SK-N-SH (cell line): ENCODE measurements at regions not wholly inside any gene's neighbourhood (a gene's known extent, or its start where the extent isn't known, plus 50 kb on each side); places are given as distances from the start of the nearest gene placed in this dataset.

Experiments
- ELF1 ChIP-seq: IDR thresholded peaks from 2 replicates; pipeline ENCODE4 v1.4.0; 2012
- RAD21 ChIP-seq: IDR thresholded peaks from 2 replicates; pipeline ENCODE4 v1.6.1; 2012; ENCODE audit warnings: mild to moderate bottlenecking, low read length
- REST ChIP-seq: IDR thresholded peaks from 2 replicates; pipeline ENCODE4 v1.6.1; 2012; ENCODE audit warnings: mild to moderate bottlenecking, low read depth, low read length, moderate library complexity
- TF ChIP-seq, protein P1 (sequence below): IDR thresholded peaks from 2 replicates; pipeline ENCODE4; 2012
- TF ChIP-seq, protein P2 (sequence below): fragments of 200-600 bp; sonication (generic); IDR thresholded peaks from 2 replicates; pipeline ENCODE4 v1.6.1; 2017; ENCODE audit warnings: antibody characterized with exemption, mild to moderate bottlenecking, moderate library complexity

DNA sequence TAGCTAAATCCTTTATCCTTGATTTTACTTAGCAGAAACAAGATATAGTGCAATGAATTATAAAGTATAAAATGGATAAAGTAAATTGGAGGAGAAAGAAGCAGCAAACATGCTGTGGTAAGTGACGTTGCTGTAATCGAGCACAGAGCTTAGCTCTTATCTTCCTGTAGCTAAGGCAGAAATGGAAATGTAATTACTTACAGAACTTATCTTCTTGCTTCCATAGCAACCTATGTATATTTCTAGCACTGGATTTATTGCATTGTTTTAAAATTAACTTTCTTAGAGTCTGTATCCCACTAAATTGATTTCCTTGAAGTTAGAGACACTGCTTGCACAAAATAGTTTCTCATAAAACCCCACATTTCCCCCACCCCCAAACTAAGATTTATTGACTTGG lies 130.6 kb upstream of the MC4R start:
- no peak for TF ChIP-seq REST
- TF ChIP-seq, protein P1, sequence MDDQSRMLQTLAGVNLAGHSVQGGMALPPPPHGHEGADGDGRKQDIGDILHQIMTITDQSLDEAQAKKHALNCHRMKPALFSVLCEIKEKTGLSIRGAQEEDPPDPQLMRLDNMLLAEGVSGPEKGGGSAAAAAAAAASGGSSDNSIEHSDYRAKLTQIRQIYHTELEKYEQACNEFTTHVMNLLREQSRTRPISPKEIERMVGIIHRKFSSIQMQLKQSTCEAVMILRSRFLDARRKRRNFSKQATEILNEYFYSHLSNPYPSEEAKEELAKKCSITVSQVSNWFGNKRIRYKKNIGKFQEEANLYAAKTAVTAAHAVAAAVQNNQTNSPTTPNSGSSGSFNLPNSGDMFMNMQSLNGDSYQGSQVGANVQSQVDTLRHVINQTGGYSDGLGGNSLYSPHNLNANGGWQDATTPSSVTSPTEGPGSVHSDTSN, result no peak
- TF ChIP-seq ELF1, result no peak
- TF ChIP-seq, protein P2, sequence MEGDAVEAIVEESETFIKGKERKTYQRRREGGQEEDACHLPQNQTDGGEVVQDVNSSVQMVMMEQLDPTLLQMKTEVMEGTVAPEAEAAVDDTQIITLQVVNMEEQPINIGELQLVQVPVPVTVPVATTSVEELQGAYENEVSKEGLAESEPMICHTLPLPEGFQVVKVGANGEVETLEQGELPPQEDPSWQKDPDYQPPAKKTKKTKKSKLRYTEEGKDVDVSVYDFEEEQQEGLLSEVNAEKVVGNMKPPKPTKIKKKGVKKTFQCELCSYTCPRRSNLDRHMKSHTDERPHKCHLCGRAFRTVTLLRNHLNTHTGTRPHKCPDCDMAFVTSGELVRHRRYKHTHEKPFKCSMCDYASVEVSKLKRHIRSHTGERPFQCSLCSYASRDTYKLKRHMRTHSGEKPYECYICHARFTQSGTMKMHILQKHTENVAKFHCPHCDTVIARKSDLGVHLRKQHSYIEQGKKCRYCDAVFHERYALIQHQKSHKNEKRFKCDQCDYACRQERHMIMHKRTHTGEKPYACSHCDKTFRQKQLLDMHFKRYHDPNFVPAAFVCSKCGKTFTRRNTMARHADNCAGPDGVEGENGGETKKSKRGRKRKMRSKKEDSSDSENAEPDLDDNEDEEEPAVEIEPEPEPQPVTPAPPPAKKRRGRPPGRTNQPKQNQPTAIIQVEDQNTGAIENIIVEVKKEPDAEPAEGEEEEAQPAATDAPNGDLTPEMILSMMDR, result no peak
- peak; percentile 30; the same call in 1 of the 2 replicates for TF ChIP-seq RAD21
